Urothelium cell line (cell line): ENCODE measurements at regions not wholly inside any gene's neighbourhood (a gene's known extent, or its start where the extent isn't known, plus 50 kb on each side); places are given as distances from the start of the nearest gene placed in this dataset.
"Not testable (repeated sequence)": the region's sequence is repeated elsewhere in the genome, so short reads cannot be mapped to it uniquely, and the experiment has no call there.

Experiments
- DNase-seq: peaks from one replicate; pipeline ENCODE4 v3.0.0; 2011; ENCODE audit warnings: low spot score, mixed read lengths
- FAIRE-seq: peaks from 2 replicates; lab custom pipeline; 2011; peaks lifted over from hg19 to GRCh38; lab: Jason Lieb, UNC

DNA sequence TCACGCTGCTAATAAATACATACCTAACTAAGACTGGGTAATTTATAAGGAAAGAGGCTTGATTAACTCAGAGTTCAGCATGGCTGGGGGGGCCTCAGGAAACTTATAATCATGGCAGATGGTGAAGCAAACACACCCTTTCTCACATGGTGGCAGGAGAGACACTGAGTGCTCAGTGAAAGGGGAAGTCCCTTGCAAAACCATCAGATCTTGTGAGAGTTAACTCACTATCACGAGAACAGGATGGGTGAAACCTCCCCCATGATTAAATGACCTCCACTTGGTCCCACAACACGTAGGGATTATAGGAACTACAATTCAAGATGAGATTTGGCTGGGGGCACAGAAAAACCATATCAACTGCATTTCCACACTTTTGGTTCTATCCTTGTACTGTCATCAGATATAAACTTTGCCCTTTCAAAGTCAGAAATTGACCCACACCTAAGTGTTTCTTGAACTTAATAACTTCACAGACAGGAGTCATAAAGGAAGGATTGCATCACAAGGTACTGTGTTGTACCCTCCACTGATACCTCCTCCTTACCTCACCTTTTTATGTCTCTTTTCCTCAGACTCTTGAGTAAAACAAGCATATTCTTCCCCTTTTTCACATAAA is 319.1 kb upstream of the PIK3R1 start:
- FAIRE-seq: no peak
- DNase-seq: no peak

- not testable (repeated sequence) for DNase-seq
These were observed 325.7 kb upstream of the PIK3R1 start for GRCh38 chr5:67889870-67890269.

DNA sequence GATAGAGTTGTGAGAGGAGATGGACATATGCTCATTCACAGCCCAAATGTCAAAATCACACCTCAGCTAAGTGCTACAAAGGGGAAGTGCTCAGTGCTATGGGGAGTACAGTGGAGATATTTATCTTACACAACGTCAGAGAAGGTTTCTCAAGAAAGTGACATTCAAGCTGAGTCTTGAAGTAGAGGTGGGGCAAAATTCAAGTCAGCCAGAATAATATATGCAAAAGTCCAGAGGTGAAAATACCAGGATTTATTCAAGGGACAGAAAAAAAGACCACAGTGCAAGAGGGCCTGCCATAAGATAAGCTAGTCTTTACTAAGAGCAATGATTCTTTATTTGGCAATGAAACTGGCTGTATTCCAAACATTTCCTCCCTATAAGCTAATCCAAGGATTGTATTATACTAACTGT is 327.8 kb upstream of the PIK3R1 start:
- no peak for DNase-seq

More at GRCh38 chr5:67889870-67890269, 325.7 kb upstream of the PIK3R1 start:
- FAIRE-seq: not testable (repeated sequence)

GRCh38 chr5:67886761-67887160 is 328.8 kb upstream of the PIK3R1 start:
- DNase-seq (no peak), FAIRE-seq (no peak)

More for the DNA sequence above, 327.8 kb upstream of the PIK3R1 start:
- no peak for FAIRE-seq

GRCh38 chr5:67880876-67881275 is 334.7 kb upstream of the PIK3R1 start:
- DNase-seq (no peak), FAIRE-seq (no peak)

DNA sequence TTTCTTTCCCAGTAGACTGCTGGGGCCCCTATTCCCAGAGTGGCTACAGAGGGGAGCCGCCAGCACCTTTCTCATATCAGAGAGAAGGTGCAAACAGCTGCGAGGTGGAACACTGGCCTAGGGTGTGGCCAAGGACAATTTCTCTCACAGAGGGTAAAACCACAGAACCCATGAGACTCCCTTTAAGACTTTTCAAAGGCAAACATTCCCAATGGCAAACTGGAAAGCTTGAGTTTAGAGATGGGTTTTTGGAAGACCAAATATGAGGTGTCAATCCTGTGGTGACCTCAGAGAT is 335.1 kb upstream of the PIK3R1 start:
- DNase-seq (no peak), FAIRE-seq (no peak)

DNA sequence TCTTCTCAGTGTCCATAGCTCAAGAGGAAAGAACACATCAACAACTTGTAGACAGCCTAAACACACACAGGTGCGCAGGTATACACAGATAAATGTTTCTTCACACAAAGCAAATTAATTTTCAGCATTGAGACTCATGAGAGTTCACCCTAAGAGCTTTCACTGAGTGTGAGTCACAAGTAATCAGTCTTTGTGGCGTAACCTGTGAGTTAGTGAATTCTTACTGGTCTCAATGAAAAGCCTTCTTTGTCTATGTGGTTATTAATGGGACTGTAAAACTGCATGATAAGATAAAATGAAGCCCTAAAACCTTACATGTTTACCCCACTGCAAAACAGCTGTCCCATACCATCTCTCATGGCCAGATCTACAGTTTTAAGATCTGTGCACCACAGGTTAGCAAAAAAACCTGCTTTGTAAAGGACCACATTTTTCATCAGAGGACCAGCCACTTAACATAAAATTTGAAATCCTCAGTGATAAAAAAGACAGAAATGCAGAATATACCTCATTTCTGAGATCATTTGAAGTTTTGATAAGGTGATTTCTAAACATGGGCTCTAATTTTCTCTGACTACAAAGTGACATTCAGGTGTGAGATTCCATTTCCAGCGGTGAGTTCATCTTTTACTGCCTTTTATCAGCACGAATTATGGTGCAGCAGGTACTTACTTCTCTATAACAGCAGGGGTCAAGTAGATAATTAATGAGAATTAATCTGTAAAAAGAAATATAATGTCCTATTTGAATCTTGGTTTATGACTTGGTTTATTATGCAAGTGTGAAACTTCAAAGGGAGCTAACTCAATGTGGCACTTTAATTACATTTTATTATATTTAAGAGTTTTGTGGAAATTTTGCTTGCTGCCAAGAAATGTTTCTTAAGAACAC is 335.7 kb upstream of the PIK3R1 start:
- DNase-seq (peak; percentile 19), FAIRE-seq (no peak)

DNA sequence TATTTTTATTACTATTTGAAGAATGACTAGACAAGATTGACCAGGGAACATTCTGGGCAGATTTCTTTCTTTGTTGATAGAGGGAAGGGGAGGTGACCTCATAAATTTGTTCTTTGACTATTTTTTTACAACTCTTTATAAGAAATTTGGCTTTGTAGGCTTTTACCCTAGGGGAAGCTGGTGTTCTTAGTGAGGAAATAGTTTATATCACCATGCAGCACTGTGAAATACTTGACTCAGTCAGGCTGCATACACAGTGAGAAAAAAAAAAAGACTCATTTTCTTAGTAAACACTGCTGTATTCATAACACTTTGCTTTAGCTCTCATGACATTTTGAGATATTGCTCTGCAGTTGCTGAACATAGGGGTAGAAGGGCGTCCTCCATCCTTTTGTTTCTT is 336.6 kb upstream of the PIK3R1 start:
- FAIRE-seq (no peak), DNase-seq (no peak)

GRCh38 chr5:67876371-67876770 is 339.2 kb upstream of the PIK3R1 start:
- FAIRE-seq: no peak
- DNase-seq: no peak

DNA sequence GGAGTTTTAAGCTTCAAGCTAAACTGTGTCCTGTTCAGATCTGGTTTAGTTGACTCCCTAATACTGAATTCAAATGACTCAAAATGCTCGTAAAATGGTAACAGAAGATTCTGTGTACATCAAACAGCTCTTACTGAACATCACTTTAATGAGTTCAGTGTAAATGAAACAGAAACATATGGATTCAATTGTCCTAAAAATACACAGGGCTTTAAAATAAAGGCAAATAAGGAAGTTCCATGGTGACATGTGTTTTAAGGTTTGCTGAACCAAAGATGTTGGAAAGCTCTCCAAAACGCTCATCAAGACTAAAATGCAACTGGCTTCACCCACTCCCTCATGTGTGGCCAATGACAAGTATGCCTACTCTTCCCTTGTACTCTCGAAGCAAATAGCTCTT is 340.0 kb upstream of the PIK3R1 start:
- no peak for FAIRE-seq
- no peak for DNase-seq

DNA sequence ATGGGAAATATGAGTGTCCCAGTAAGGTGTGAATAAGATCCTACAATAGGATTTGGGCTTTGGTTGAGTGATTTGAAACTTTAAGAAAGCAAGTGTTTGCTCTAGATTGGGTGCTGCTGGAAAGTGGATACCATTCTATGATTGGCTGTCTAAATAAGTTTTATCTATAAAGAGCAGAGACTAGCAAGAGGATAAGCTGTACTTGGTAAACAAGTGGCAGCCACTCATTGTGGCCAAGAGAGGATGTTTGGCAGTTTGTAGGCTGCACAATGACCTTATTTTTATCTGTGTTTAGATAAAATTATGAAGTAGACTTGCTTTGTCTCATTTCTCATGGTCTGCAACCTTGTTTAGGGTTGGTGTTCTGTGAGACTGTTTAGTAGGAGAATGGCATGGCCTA is 341.6 kb upstream of the PIK3R1 start:
- FAIRE-seq: no peak

DNA sequence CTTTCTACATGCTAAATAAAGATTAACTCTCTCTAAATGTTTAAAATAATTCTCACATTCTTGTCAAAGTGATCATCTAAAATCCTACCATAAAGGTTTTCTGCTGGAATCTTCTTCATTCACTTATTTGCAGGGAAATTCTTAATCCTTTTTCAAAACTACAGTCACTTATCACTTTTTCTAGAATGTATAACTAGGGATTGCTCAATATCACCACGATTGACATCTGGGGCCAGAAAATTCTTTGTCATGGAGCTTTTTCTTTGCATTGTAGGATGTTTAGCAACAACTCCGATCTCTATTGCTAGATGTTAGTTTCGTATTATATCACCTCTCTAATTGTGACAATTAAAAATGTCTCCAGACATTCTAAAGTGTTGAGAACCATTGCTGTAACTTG is 344.9 kb upstream of the PIK3R1 start:
- DNase-seq: no peak
- no peak for FAIRE-seq

More for the DNA sequence above, 341.6 kb upstream of the PIK3R1 start:
- DNase-seq: no peak

GRCh38 chr5:67864335-67864734 is 351.2 kb upstream of the PIK3R1 start:
- DNase-seq, FAIRE-seq: not testable (repeated sequence)

- FAIRE-seq: no peak
- no peak for DNase-seq
These were observed 357.0 kb upstream of the PIK3R1 start for GRCh38 chr5:67858471-67859031.

DNA sequence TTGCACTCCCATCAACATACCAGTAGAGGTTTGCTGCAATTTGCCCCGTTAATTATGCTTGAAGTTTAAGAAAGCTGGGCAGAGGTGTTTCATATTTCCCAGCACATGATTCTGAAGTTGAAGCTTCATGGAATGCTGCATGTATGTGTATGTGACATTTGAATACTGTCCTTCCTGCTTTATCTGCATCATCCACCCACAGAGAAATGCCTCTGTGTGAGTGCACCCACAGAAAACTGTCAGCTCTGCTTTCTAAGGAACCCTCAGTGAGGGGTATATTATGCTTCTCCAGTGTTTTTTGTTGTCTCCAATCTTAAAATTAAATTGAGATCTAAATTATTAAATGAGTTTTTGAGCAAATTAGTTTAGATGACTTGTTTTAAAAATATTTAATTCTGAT is 358.1 kb upstream of the PIK3R1 start:
- DNase-seq (no peak), FAIRE-seq (no peak)

GRCh38 chr5:67855523-67855922 is 360.0 kb upstream of the PIK3R1 start:
- FAIRE-seq (no peak), DNase-seq (no peak)

DNA sequence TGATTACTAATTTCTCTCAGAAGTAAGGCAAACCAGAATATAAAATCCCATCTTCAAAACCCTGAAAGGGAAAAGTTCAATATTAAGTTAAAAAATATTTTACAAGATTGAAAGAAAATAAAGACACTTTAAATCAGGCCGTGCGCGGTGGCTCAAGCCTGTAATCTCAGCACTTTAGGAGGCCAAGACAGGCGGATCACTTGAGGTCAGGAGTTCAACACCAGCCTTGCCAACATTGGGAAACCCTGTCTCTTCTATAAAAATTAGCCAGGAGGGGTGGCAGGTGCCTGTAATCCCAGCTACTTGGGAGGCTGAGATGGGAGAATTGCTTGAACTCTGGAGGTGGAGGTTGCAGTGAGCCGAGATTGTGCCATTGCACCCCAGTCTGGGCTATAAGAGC is 364.6 kb upstream of the PIK3R1 start:
- FAIRE-seq, DNase-seq: not testable (repeated sequence)

GRCh38 chr5:67844924-67845323 is 370.6 kb upstream of the PIK3R1 start:
- DNase-seq (no peak), FAIRE-seq (no peak)

GRCh38 chr5:67842806-67843205 is 372.8 kb upstream of the PIK3R1 start:
- FAIRE-seq (no peak), DNase-seq (no peak)

DNA sequence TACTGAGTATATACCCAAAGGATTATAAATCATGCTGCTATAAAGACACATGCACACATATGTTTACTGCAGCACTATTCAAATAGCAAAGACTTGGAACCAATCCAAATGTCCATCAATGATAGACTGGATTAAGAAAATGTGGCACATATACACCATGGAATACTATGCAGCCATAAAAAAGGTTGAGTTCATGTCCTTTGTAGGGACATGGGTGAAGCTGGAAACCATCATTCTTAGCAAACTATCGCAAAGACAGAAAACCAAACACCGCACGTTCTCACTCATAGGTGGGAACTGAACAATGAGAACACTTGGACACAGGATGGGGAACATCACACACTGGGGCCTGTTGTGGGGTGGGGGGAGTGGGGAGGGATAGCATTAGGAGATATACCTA is 378.3 kb upstream of the PIK3R1 start:
- DNase-seq, FAIRE-seq: not testable (repeated sequence)

DNA sequence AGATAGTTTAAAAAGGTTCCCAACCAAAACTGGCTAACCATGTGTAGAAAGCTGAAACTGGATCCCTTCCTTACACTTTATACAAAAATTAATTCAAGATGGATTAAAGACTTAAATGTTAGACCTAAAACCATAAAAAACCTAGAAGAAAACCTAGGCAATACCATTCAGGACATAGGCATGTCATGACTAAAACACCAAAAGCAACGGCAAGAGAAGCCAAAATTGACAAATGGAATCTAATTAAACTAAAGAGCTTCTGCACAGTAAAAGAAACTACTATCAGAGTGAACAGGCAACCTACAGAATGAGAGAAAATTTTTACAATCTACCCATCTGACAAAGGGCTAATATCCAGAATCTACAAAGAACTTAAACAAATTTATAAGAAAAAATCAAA is 379.1 kb upstream of the PIK3R1 start:
- DNase-seq, FAIRE-seq: not testable (repeated sequence)

GRCh38 chr5:67831048-67831447 is 384.5 kb upstream of the PIK3R1 start:
- FAIRE-seq (no peak), DNase-seq (no peak)
